Stimulated activated CD4-positive, alpha-beta T cell treated with anti-CD3 and anti-CD28 coated beads, TNF-alpha, amount 100 ng/mL, for 1 hour (primary cell): ENCODE measurements at regions not wholly inside any gene's neighbourhood (a gene's known extent, or its start where the extent isn't known, plus 50 kb on each side); places are given as distances from the start of the nearest gene placed in this dataset.

Source experiments
- DNase-seq, 3 donors: peaks; one replicate each; pipeline ENCODE4 v3.0.0-alpha.2; 2020; ENCODE audit warnings: low read depth in 3 of 3, low spot score in 1 of 3

- DNase-seq, result no peak
Measured at GRCh38 chr12:128180166-128180565, 86.8 kb upstream of the TMEM132C start.

DNA sequence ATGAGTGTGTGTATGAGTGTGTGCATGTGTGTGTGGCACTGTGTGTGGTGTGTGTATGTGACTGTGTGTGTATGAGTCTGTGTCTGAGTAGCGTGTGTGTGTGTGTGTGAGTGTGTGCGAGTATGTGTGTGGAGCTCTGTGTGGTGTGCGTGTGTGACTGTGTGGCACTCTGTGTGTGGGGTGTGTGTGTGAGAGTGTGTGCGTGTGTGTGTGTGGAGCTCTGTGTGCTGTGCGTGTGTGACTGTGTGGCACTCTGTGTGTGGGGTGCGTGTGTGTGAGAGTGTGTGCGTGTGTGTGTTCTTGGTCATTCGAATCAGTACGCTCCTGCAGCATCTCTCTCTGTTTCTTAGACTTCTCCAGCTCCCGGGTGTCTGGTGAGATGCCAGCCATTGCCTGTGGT, 76.9 kb upstream of the TMEM132C start:
- no peak for DNase-seq

GRCh38 chr12:128190614-128191013, 76.4 kb upstream of the TMEM132C start:
- DNase-seq, result no peak

- DNase-seq, result no peak
Measured at GRCh38 chr12:128191380-128191779, 75.6 kb upstream of the TMEM132C start.

- DNase-seq, result no peak
Measured at GRCh38 chr12:128204711-128205110, 62.3 kb upstream of the TMEM132C start.

DNA sequence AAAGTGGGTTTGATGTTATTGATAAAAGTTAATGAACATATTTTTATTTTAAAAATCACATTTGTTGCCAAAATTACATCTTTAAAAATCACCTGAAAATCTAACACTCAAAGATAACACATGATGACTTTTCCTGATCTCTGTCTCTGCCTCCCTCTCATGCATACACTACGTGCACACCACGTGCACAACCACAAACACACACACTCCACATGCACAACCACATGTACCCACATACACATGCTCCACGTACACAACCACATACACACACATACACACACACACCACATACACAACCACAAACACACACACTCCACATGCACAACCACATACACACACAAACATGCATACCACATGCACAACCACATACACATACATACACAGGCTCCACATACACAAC, 61.8 kb upstream of the TMEM132C start:
- no peak for DNase-seq

GRCh38 chr12:128205758-128206157, 61.2 kb upstream of the TMEM132C start:
- DNase-seq, result no peak
